ENCODE measurements at regions not wholly inside any gene's neighbourhood (a gene's known extent, or its start where the extent isn't known, plus 50 kb on each side); places are given as distances from the start of the nearest gene placed in this dataset.

GRCh38 chr9:7965063-7965462 is 165.5 kb upstream of the DMAC1 start:
- no peak for TF ChIP-seq EZH2 (IDR thresholded peaks at IDR 0.05; ENCODE audit: insufficient read depth, poor library complexity, severe bottlenecking)
- TF ChIP-seq EZH2phosphoT487 (IDR thresholded peaks at IDR 0.05; ENCODE audit: insufficient read depth, low read depth), result no peak
